ENCODE measurements at regions not wholly inside any gene's neighbourhood (a gene's known extent, or its start where the extent isn't known, plus 50 kb on each side); places are given as distances from the start of the nearest gene placed in this dataset.

- TF ChIP-seq DEAF1 (CRISPR knock-in tag; IDR thresholded peaks at IDR 0.05) (peak; percentile 51; the same call in 1 of the 2 replicates), MED1 (CRISPR knock-in tag; IDR thresholded peaks at IDR 0.05; ENCODE audit: borderline replicate concordance) (no peak), MEIS2 (IDR thresholded peaks at IDR 0.05; ENCODE audit: partially characterized antibody) (no peak), RNF2 (IDR thresholded peaks at IDR 0.05) (no peak), ZNF778 (CRISPR knock-in tag; IDR thresholded peaks at IDR 0.05) (no peak), ZBED1 (IDR thresholded peaks at IDR 0.05) (no peak), FOXK1 (CRISPR knock-in tag; IDR thresholded peaks at IDR 0.05; ENCODE audit: borderline replicate concordance) (no peak), ELF4 (CRISPR knock-in tag; IDR thresholded peaks at IDR 0.05) (peak; percentile 49; the same call in 1 of the 2 replicates), BCOR (IDR thresholded peaks at IDR 0.05) (peak; percentile 30; the same call in 1 of the 2 replicates), CREB1 (IDR thresholded peaks at IDR 0.05) (no peak), CREB1 (CRISPR knock-in tag; IDR thresholded peaks at IDR 0.05) (no peak), ZNF274 (IDR thresholded peaks at IDR 0.05; ENCODE audit: borderline replicate concordance, low read depth, low read length) (no peak)
- TF ChIP-seq, protein P1, sequence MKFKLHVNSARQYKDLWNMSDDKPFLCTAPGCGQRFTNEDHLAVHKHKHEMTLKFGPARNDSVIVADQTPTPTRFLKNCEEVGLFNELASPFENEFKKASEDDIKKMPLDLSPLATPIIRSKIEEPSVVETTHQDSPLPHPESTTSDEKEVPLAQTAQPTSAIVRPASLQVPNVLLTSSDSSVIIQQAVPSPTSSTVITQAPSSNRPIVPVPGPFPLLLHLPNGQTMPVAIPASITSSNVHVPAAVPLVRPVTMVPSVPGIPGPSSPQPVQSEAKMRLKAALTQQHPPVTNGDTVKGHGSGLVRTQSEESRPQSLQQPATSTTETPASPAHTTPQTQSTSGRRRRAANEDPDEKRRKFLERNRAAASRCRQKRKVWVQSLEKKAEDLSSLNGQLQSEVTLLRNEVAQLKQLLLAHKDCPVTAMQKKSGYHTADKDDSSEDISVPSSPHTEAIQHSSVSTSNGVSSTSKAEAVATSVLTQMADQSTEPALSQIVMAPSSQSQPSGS (CRISPR knock-in tag; IDR thresholded peaks at IDR 0.05) = no peak
- TF ChIP-seq, protein P2, sequence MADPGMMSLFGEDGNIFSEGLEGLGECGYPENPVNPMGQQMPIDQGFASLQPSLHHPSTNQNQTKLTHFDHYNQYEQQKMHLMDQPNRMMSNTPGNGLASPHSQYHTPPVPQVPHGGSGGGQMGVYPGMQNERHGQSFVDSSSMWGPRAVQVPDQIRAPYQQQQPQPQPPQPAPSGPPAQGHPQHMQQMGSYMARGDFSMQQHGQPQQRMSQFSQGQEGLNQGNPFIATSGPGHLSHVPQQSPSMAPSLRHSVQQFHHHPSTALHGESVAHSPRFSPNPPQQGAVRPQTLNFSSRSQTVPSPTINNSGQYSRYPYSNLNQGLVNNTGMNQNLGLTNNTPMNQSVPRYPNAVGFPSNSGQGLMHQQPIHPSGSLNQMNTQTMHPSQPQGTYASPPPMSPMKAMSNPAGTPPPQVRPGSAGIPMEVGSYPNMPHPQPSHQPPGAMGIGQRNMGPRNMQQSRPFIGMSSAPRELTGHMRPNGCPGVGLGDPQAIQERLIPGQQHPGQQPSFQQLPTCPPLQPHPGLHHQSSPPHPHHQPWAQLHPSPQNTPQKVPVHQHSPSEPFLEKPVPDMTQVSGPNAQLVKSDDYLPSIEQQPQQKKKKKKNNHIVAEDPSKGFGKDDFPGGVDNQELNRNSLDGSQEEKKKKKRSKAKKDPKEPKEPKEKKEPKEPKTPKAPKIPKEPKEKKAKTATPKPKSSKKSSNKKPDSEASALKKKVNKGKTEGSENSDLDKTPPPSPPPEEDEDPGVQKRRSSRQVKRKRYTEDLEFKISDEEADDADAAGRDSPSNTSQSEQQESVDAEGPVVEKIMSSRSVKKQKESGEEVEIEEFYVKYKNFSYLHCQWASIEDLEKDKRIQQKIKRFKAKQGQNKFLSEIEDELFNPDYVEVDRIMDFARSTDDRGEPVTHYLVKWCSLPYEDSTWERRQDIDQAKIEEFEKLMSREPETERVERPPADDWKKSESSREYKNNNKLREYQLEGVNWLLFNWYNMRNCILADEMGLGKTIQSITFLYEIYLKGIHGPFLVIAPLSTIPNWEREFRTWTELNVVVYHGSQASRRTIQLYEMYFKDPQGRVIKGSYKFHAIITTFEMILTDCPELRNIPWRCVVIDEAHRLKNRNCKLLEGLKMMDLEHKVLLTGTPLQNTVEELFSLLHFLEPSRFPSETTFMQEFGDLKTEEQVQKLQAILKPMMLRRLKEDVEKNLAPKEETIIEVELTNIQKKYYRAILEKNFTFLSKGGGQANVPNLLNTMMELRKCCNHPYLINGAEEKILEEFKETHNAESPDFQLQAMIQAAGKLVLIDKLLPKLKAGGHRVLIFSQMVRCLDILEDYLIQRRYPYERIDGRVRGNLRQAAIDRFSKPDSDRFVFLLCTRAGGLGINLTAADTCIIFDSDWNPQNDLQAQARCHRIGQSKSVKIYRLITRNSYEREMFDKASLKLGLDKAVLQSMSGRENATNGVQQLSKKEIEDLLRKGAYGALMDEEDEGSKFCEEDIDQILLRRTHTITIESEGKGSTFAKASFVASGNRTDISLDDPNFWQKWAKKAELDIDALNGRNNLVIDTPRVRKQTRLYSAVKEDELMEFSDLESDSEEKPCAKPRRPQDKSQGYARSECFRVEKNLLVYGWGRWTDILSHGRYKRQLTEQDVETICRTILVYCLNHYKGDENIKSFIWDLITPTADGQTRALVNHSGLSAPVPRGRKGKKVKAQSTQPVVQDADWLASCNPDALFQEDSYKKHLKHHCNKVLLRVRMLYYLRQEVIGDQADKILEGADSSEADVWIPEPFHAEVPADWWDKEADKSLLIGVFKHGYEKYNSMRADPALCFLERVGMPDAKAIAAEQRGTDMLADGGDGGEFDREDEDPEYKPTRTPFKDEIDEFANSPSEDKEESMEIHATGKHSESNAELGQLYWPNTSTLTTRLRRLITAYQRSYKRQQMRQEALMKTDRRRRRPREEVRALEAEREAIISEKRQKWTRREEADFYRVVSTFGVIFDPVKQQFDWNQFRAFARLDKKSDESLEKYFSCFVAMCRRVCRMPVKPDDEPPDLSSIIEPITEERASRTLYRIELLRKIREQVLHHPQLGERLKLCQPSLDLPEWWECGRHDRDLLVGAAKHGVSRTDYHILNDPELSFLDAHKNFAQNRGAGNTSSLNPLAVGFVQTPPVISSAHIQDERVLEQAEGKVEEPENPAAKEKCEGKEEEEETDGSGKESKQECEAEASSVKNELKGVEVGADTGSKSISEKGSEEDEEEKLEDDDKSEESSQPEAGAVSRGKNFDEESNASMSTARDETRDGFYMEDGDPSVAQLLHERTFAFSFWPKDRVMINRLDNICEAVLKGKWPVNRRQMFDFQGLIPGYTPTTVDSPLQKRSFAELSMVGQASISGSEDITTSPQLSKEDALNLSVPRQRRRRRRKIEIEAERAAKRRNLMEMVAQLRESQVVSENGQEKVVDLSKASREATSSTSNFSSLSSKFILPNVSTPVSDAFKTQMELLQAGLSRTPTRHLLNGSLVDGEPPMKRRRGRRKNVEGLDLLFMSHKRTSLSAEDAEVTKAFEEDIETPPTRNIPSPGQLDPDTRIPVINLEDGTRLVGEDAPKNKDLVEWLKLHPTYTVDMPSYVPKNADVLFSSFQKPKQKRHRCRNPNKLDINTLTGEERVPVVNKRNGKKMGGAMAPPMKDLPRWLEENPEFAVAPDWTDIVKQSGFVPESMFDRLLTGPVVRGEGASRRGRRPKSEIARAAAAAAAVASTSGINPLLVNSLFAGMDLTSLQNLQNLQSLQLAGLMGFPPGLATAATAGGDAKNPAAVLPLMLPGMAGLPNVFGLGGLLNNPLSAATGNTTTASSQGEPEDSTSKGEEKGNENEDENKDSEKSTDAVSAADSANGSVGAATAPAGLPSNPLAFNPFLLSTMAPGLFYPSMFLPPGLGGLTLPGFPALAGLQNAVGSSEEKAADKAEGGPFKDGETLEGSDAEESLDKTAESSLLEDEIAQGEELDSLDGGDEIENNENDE (IDR thresholded peaks at IDR 0.05; ENCODE audit: low read depth, low read length) = no peak
These were observed 136.4 kb upstream of the USP15 start (continued) for GRCh38 chr12:62123721-62124203.

All from K562 (cell line).